ENCODE measurements at regions not wholly inside any gene's neighbourhood (a gene's known extent, or its start where the extent isn't known, plus 50 kb on each side); places are given as distances from the start of the nearest gene placed in this dataset.
"Not testable (repeated sequence)": the region's sequence is repeated elsewhere in the genome, so short reads cannot be mapped to it uniquely, and the experiment has no call there.

DNA sequence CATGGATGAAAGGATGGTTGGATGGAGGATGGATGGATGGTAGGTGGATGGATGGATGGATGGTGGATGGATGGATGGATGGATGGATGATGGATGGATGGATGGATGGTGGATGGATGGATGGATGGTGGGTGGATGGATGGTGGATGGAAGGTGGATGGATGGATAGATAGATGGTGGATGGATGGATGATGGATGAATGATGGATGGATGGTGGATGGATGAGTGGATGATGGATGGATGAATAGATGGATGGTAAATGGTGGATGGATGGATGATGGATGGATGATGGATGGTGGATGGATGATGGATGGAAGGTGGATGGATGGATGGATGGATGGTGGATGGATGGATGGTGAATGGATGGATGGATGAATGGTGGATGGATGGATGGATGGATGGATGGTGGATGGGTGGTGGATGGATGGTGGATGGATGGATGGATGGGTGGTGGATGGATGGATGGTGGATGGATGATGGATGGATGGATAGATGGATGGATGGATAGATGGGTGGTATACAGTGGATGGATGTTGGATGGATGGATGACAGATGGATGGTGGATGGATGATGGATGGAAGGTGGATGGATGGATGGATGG is 350.8 kb downstream of the BRD1 start:
- DNase-seq = no peak

DNA sequence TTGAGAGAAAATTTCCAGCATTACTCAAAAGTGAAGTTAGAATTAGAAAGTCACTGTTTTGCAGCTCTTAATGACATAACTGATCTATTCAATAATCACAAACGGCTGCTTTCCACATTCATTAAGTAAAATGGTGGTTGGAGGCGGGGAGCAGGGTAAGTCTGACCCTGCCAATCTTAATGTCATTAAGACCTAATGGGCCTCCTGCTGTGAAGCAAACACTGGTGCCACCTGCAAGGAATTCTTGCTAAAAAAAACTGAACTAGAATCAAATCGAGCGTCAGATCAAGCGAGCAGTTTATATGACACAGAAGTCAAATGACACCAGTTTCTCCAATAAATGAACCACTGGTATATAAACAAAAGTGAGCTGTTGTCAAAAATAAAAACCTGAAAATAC is 351.5 kb downstream of the BRD1 start:
- DNase-seq = no peak

DNA sequence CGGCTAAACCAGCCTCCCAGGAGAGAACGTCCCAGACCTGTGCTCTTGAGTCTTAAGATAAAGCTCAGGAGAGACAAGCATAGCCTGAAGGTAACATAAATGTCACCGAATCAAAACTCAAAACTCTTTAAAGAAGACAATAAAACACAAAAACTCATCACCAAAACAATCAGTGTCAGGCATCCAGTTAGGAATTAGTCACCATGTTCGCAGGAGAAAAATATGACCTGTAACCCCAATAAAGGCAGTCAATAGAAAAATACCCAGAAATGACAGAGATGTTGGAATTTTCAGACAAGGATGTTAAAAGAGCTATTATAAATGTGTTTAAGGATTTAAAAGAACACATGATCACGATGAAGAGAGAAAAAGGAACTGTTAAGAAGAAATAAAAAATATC is 352.4 kb downstream of the BRD1 start:
- DNase-seq = no peak

DNA sequence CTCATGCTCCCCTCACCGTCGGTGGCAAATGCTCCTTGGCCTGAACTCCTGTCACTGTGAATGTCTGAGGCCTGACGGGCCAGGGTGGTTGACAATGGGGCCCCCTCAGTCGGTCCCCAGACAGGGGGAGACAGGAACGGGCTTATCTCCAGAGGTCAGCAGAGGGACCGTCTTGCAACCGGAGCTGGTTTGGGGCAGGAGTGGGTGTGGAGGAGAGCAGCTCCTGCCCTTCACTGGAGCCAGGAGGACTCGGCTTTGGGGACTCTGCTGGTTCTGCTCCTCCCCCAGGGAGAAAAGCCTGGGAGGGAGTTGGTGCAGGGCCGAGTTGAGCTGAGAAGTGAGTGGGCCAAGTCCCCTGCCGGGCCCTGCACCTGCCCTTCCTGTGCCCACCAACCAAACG is 354.4 kb downstream of the BRD1 start:
- DNase-seq = no peak

DNA sequence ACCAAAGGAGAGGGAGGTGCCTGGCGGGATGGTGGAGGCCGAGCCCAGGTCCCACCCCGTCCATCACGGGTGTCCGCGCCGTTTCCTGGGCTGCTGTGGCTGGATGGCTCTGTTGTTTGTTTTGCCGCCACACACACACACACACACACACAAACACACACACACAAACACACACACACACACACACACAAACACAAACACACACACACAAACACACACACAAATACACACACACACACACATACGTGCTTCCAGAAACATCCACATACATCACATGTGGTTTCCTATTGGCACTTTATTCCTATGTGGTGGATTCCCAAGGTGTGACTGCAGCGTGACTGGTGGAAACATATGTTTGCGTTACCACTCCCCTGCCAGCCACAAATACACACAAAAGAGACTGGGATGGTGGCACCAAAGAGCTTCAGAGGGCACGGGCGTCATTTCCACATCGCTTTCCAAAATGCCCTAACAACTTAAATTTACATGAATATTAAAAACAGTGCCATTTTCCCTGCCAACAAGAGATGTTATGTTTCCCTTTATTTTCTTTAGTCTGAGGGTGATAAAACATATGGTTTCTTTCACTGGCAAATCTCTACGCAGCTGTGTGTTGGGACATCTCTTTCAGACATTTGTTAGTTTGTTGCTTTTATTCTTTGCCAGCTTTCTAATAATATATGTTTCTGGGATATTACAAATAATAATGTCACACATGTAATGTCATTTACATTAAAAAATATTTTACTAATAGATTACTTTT is 356.8 kb downstream of the BRD1 start:
- DNase-seq = no peak

DNA sequence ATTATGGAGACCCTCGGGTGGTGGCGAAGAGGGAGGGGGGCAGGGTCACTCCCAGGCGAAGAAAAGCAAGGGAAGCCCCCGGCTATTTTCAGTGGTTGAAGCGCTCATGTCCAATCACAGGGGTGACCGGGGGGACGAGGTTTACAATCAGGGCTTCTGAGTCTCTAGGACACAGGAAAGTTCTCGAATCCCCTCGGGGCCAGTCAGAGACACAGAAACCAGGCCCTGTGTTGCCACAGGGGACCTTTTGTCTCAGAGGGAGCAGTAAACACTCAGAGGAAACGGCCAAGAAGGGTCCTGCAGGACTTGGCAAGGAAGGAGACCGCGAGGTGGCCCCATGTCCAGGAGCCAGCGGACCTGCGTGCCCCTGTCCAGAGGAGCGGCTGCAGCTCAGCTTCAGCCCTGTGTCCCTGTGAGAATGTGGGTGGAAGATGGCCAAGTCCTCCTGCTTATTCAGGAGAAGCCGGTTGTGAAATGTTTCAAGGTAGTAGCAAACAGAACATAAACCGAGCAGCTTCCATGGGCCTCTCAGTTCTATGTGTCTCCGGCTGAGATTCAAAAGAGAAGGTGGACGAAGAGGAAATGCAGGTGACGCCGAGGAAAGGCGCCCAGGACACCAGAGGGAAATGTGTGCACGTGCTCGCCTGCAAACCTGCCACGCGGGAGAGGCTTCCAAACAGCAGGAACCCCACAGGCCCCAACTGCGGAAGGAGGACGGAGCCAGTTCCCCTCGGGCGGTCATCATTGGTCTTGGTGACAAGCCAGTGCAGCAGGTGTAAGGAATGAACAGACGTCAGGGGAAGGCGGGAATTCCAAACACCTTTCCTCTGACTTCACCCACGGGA is 357.6 kb downstream of the BRD1 start:
- DNase-seq = no peak

DNA sequence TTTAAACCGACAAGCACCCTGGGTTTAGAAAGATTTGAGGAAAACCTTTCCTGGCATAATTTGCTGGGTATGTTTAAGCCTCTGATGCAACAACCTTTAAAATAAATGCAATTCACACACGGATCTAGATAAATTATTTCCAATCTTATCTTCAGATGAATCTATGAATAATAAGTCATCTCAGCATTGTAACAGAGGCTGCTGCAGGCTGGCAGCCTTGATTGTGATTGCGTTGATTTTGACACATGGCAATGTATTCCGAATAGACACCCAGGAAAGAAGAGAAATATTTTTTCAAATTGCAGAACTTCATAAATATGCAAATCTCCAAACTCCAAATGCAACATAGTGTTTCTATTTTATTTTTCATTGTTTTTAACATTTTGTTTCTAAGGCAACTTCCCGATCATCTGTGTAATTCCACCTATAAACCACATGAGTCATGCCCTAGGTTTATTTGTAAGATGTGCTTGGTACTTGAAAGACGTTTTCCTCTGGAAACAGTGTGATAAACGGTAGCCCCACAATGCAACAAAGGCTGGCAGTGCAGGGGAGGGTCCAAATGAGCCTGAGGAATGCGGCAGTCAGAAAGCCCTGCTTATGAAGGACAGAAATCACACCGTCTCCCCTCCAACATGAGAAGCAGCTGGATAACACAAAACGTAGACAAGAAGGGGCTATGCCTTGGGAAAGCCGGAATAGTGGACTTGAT is 359.0 kb downstream of the BRD1 start:
- DNase-seq = no peak

DNA sequence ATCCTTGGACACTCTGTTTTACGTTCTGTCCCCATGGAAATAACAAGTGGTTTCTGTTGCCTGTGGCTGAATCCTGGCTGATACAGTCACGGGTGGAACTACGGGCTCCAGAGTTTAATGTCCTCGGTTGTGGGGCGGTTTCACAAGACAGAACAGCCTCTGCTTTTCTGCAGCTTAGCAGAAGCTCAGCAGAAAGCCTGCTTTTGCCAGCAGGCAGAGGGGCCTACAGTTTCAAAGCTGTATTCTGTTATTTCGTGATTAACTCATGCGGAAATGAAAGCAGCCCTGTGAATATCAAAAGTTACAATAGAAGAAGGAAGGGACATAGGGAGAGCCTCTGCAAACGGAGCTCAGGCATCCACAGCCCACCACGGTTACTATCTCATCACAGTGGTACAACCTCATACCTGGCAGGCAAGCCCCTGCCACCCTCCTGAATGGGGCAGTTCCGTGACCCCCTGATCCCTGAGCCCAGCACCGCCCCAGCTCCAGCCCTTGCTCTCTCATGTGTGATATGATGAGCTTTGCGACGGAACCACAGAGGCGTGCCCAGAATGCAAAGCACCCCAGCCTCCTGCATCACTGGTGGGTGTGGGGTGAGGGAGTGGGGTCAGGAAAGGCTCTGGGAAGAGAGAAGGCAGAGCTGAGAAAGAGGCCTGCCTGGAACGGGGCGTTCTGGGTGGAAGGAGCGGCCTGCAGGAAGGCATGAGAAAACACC is 360.6 kb downstream of the BRD1 start:
- DNase-seq = no peak

DNA sequence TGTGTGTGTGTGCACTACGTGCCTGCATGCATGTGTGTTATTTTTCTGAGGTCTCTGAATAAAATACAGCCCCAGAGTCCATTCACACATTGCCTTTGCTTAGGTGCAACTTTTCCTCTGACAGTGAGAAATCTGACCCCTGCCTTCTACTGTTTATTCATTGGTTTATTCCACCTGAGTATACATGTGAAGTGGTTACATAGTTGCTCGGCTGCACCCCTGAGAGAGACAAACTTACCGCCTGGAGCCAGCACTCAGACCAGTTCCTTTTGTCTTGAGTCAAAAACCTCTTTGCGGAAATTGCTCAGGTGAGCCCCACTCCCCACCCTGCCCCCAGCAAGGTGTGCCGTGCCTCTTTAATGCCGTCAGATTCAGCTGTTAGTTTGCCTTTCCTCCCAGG is 363.6 kb downstream of the BRD1 start:
- DNase-seq = no peak

DNA sequence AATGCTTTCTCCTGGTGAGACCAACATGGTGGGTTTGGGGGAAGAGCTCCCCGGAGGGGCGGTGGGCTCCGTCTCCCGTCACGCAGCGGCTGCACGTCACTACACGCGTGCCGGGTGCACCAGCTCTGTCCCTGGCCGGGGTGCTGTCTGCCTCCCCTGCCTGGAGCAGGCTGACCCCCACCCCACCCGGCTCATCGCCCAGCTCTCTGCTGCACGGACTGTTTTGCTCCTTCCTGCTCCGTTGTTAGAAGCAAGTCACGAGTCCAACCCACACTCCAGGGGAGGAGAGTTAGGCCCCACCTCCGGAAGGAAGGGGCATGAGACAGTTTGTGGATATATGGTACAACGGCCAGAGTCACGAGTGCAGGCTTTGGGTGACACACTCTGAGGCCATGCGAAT is 364.9 kb downstream of the BRD1 start:
- DNase-seq = no peak

DNA sequence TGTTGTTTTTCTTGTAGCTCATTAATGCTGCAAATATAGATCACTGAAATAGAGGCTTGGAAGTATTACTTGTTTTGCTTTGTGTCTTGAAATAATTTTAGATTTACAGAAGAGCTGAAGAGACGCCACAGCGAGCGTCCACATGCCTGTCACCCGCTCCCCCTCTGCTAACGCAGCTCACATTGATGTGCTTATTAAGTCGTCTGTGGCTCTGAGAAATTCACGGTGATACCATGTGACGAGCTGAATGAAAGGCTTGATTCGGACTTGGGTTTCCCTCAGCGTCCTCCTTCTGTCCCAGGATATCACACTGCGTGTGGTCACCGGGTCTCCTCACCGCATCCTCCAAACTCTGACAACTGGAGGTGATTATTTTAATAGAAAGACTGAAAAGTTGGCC is 365.4 kb downstream of the BRD1 start:
- no peak for DNase-seq

DNA sequence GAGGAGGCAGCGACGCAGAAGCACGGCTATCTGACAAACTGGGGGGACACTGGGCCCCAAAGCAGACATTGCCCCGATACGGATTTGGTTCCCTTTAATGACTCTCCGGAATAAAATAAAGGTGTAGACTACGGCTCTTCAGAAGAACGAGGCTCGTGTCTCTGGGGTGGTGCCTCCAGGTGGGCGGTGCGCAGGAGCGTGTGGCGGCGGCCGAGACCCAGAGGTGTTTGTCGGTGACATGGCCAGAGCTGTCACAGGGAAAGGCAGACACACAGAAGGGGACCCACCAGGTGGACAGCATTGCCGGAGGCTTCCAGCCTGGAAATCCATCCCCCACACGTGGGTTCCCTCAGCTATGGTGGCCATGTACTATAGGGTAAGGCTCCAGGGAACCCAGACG is 366.0 kb downstream of the BRD1 start:
- no peak for DNase-seq

DNA sequence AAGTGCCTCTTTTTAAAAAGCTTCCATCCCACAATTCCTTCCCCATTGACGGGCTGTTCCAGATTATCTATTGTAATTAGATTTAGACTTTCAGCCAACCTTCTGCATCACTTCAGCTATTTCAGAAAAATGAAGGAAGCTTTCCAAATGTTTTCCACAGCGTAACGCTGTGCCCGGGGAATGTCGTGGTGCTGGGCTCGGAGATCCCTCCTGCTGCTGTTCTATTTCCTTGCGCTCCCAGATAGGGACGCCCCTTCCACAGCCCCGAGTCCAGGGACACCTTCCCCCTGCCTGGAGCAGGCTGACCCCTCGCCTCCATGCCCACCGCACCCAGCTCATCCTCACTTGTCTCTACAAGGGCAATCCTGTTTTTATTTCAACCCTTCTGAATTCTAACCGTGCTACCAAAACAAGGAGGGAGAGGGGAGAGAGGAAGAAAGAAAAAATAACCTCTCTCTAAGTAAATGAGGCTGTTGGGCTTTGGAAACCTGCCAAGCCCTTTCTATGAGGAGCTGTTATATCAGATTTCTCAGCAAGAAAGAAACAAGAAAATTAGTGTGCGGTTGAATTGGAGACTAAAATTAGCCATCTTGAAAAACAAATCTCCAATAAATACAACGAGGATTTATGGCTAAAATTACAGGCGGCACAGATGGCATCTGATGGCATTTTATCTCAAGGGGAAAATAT is 366.9 kb downstream of the BRD1 start:
- no peak for DNase-seq

DNA sequence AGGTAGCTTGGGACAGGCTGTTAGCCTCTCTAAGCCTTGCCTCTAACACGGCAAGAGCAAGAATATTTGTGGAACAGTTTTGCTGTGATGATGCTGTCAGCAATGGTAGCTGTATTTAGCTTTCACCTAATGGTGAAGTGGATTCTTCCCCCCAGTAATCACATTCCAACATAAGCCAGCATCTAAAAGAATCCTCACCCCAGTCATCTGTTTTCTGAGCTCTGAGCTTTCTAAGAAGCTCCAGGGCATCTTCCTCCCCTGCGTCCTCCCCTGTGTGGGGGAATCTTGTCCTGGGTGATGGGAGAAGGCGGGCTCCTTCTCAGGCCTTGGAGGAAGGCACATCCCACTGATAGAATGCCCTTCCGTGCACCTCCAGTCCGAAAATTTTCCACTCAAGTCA is 367.6 kb downstream of the BRD1 start:
- DNase-seq = no peak

DNA sequence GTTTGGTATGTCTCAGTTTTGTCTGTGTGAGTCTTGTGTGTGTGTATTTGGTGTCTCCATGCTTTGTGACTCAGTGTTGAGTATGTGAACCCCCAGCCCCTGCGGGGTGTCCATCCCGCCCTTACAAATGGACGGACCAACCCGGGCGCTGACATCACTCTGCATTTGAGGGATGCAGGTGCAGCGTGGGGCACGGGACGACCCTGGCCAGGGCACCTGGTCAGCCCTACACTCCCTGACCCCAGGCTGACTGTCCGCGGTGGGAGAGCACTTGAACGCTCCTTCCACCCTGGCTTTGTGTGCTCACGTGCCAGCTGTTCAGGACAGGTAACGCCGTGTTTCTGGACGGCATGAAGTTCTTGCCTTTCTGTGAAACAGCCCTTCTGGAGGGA is 369.0 kb downstream of the BRD1 start:
- no peak for DNase-seq

DNA sequence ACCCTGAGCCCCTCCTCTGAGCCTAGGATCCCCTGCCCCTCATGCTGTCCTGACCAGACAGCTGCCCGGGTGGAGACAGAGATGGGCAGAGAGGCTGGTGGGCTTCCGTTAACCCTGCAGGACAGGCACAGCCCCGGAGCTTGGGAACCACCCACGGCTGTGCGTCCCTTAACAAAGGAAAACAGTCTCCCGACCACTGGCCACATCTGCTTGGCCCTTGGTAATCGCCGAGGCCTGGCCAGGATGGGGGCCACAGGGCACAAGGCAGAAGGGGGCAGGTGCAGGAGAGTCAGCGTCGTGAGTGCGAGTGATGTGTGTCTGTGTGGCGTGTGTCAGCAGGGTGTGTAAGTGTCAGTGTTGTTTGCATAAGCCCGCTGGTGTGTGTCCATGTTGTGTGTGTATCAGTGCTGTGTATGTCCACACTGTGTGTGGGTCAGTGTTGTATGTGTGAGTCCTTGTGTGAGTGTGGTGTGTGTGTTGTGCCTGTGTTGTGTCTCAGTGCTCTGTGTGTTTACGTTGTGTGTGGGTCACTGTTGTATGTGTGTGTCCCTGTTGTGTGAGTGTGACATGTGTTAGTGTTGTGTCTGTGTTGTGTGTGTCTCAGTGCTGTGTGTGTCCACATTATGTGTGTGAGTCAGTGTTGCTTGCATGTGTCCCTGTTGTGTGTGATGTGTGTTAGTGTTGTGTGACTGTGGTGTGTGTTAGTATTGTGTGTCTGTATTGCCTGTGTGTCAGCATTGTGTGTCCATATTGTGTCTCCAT is 369.5 kb downstream of the BRD1 start:
- DNase-seq = no peak

DNA sequence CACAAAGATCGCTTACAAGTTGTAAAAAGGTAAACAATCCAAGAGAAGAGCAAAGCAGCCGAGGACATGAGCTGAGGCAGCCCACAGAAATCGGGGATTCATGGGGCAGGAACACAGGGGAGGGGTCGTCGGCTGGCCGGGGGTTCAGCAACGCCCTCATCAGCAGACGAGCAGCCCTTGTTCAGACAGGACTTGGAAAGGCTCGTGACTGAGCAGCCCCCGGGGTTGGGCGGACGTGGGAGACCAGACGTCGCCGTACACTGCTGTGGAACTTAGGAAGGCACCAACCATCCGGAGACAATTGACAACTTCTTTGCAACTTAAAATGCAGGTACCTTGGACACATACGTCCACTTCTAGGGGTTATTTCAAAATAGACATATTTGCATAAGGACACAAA is 370.5 kb downstream of the BRD1 start:
- DNase-seq = no peak

DNA sequence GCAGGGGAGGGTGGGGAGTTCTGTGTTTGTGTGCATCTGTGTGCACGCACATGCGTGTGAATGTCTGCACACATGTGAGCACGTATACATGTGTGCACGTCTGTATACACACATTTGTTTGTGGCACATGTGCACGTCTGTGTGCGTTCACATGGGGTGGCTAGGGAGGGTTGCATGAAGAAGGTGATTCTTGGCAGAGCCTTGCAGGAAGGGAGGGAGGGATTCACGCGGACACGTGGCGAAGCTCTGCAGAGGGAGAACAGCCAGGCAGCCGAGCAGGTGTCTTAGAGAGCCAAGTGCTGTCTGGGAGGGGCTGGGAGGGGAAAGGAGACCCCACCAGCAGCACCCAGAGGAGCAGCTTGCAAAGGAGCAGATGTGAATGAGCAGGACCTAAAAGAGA is 372.1 kb downstream of the BRD1 start:
- DNase-seq = no peak

DNA sequence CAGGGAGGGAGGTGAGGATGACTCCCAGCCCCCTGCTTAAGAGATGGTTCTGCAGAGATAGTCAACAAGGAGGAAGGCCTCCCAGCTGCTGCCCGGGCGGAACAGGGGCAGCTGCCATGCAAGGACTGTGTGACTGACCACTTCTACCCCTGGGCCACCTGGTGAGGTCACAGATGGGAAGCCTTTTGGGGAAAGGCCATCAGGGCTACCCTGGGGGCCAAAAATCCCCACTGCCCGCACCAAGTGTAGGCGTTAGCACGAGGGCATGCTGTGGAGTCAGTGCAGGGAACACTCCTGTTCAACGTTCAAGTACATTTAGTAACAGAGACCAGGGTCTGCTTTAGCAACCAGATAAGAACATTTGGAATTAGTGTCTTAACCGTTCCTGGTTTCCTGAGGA is 372.9 kb downstream of the BRD1 start:
- no peak for DNase-seq

DNA sequence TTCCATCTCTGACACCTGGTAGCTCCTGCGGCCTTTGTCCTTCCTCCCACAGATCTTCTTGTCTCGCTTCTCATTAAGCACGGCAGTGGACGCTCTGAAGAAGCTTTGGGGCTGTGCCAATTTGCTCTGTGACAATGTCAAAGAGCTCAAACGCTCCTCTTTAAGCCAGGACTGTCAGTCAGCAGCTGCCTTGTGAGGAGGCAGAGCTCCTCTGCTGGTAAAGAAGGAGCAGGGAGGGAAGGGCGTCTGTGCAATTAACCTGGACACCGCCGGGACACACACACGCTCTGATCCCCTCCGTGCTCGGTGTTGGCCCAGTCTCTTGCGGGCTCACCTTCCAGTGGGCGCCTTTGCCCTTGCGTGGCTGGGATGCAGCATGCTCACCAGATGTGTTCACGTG is 373.9 kb downstream of the BRD1 start:
- no peak for DNase-seq

DNA sequence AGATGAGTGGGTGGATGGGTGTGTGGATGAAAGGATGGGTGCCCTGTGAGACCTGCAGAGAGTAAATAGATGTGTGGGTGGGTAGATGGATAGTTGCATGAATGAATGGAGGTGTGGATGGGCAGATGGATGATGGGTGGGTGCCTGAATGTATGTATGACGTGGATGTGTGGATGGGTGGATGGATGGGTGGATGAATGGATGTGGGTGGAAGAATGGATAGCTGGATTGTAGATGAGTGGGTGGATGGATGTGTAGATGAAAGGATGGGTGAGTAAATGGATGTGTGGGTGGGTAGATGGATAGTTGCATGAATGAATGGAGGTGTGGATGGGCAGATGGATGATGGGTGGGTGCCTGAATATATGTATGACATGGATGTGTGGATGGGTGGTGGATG is 374.7 kb downstream of the BRD1 start:
- DNase-seq = not testable (repeated sequence)

Data from activated T-cell treated with anti-CD3 and anti-CD28 coated beads, Interleukin-2, amount 50 U/mL, for 48 hours (primary cell).